ENCODE measurements at regions not wholly inside any gene's neighbourhood (a gene's known extent, or its start where the extent isn't known, plus 50 kb on each side); places are given as distances from the start of the nearest gene placed in this dataset.

- DNase-seq = no peak
Measured at GRCh38 chr14:101377069-101377468, 184.2 kb upstream of the DIO3 start.

- DNase-seq = no peak
Measured at GRCh38 chr14:101379842-101380241, 181.5 kb upstream of the DIO3 start.

GRCh38 chr14:101380512-101380911, 180.8 kb upstream of the DIO3 start:
- DNase-seq = no peak

- no peak for DNase-seq
Measured at GRCh38 chr14:101380940-101381339, 180.4 kb upstream of the DIO3 start.

DNA sequence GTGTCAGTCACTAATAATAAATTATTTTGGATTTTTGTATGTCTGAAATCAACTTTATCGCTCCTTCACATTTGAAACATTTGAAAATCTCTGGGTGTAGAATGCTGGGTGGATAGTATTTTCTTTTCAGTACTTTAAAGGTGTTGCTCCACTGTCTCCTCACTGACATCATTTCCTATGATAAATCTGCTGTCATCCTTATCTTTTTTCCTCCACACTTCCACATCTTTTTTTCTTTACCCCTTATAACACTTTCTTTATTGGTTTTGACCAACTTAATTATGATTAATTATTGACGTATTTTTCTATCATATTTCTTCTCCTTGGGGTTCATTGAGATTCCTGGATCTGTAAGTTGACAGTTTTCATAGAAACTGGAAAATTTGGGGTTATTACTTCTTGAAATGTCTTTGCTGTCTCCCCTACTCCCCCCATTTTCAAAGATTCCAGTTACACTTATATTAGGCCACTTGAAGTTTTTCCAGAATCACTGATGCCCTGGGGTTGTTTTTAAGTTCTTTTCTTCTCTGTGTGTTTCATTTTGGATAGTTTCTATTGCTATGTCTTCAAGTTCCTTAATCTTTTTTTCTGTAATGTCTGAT, 177.5 kb upstream of the DIO3 start:
- no peak for DNase-seq

DNA sequence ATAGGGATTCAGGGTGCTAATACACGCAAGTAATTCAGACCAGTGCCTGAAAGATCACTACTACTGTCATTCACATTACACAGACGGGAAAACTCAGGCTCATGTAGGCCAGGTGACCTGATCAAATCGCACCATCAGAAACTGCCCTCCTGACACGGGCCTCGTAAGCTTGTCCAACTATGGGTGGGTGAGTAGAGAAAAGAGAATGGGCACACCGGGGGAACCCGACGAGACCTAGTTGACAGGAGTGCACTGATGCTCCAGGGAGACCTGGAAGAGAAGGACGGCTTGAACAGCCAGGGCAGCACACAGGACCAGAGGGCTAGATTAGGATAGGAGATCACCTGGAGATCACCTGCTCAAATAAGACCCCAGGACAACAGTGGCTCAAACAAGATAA, 166.9 kb upstream of the DIO3 start:
- no peak for DNase-seq

DNA sequence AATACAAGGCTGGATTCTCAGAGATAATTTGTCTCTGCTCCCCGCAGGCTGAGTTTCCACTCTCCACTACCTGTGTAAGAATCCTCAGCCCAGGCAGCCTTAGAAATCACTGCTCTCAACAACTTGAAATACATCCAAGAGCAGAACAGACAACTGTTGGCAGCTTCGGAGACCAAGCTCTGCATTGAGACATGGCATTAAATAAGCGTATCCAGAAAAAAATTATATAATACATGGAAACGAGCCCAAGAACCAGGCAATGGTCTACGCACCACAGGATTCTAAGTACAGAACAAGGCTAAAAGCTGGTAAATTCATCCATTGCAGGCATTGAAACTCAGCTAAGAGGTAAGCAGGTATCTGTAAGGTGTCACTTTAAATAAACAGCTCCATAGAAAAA, 165.5 kb upstream of the DIO3 start:
- DNase-seq = no peak

GRCh38 chr14:101397206-101397605, 164.1 kb upstream of the DIO3 start:
- DNase-seq = no peak

GRCh38 chr14:101398011-101398410, 163.3 kb upstream of the DIO3 start:
- no peak for DNase-seq

- DNase-seq = no peak
Measured at GRCh38 chr14:101399737-101400517, 161.4 kb upstream of the DIO3 start.

GRCh38 chr14:101400830-101401229, 160.5 kb upstream of the DIO3 start:
- no peak for DNase-seq

- no peak for DNase-seq
Measured at GRCh38 chr14:101402936-101403660, 158.2 kb upstream of the DIO3 start.

GRCh38 chr14:101404426-101405170, 156.7 kb upstream of the DIO3 start:
- no peak for DNase-seq

DNA sequence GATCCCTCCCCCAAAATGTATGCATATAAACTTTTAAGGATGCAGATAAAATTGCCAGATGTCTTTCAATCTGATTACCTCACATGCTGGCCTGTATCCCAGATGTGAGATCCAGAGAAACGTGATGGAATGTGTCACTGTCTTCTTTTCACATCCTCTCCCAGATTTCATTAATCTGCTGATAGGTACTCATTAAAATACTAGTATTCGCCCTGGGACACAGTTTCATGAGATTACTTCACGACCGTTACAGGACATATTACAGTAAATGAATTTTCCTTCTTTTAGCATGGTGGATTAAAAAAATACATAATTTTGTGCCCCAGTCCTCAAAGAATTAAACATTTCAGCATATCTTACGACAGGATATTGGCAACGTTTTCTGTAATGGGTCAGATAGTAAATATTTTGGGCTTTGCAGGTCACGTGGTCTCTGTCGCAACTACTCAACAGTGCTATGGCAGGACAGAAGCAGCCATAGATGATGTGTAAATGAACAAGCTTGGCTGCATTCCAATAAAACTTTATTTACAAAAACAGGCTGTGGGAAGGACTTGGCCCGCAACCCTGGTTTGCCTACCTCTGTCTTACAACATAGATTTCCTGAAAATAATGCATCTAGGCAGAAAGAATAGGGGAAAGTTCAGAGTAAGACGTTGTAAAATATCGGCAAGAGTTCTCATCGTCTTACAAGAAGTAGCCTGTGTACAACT, 156.0 kb upstream of the DIO3 start:
- no peak for DNase-seq

DNA sequence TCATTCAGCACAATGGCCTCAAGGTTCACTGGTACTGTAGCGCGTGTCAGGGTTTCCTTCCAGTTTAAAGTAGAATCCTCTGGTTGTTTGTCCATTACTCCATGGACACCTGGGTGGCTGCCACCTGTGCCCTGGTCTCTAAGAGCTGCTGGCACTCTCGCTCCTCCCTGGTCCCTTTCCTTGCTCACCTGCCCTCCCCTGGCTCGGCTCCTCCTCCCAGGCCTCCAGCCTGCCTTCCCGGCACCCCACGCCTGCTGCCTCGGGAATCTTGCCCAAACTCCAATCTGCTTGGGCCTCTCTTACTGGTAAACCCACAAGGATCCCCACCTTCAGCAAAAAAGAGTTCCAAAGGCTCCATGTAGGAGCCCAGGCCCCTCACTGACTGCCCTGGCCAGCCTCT, 154.4 kb upstream of the DIO3 start:
- DNase-seq = no peak

DNA sequence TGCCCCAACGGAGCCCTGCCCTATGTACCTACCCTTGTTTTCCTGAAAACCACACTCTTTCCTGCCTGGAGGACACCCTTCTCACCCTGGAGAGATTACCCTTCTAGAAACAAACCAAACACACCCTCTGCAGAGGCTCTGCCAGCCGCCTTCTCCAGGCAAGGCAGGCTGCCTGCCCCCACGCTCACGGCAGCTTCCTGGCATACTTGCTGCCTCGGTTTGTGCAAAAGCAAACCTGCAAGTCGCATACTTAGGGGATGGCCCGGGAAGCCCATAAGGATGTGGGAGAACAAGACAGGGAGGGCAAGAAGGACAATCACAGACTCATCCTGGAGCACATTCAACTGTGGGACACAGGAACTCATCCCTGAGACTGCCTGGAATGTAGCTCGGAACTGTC, 154.0 kb upstream of the DIO3 start:
- no peak for DNase-seq

- DNase-seq = no peak
Measured at GRCh38 chr14:101408077-101408831, 153.0 kb upstream of the DIO3 start.

DNA sequence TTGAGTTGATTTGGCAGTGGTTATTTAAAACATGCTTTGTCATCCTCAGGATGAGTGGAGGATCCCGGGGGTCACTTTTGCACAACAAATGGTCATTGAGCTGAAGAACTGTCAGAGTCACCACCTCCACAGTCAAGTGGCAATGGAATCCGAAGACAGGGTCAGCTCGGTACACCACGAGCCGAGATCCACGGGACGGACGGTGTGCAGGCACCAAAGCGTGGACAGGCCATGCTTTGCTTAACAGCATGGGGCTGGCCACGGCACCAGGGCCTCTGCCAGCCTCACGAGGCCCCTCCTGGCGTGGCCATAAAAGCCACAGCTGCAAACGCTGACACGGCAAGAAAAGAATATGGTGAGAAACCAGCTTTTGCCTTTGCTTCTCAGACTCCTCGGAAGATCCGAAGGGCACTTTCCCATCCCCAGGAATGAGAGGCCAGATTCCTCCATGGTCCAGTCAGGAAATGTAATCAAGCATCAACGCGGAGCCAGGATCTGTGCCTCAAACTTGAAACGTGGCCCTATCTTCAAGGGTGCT, 152.2 kb upstream of the DIO3 start:
- DNase-seq = no peak

DNA sequence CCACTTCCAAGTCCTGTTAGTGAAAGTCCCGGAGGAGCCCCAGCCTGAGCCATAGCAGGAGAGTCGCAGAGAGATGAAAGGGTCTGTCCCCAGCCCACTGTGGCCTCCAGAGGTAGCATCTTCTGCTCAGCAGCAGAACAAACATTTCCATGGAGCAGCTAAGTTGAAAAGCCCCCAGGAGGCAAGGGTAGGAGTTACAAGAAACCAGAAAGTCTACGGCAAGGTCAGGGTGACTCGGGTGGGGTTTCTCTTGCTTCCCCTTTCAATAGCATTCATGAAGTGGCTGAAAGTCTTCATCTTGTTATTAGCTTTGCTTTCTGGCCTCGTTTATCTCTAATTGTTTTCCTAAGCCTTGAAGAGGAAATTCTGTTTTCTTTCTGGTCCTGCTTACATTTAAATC, 151.2 kb upstream of the DIO3 start:
- DNase-seq = no peak

- DNase-seq = no peak
Measured at GRCh38 chr14:101411151-101411550, 150.1 kb upstream of the DIO3 start.

GRCh38 chr14:101411779-101412178, 149.5 kb upstream of the DIO3 start:
- DNase-seq = no peak

GRCh38 chr14:101412739-101413138, 148.6 kb upstream of the DIO3 start:
- no peak for DNase-seq

All from left hindlimb (tissue), 1 donor.